DOHH2 (cell line): ENCODE measurements at regions not wholly inside any gene's neighbourhood (a gene's known extent, or its start where the extent isn't known, plus 50 kb on each side); places are given as distances from the start of the nearest gene placed in this dataset.

Source experiments
- H3F3A ChIP-seq: fragments of 200-600 bp; sonication (generic), shearing (Covaris generic); 2 replicates; pipeline ENCODE4 v1.6.0; 2016; ENCODE audit warnings: antibody characterized with exemption, mild to moderate bottlenecking; ENCODE audit not compliant: control insufficient read depth, insufficient read depth
- H3K27ac ChIP-seq: fragments of 200-600 bp; sonication (generic); 2 replicates; pipeline ENCODE4 v1.5.1; 2014; ENCODE audit warnings: low read depth, mild to moderate bottlenecking, low read length, moderate library complexity
- H3K27me3 ChIP-seq: fragments of 200-600 bp; sonication (generic); 2 replicates; pipeline ENCODE4 v1.6.1; 2014; ENCODE audit warnings: mild to moderate bottlenecking, low read length, mixed read lengths; ENCODE audit not compliant: control insufficient read depth
- H3K36me3 ChIP-seq: fragments of 200-600 bp; sonication (generic); 2 replicates; pipeline ENCODE4 v1.6.1; 2014; ENCODE audit warnings: mild to moderate bottlenecking, low read length, moderate library complexity, mixed read lengths; ENCODE audit not compliant: control insufficient read depth
- H3K4me1 ChIP-seq: fragments of 200-600 bp; sonication (generic); 2 replicates; pipeline ENCODE4 v1.6.1; 2014; ENCODE audit warnings: mild to moderate bottlenecking, low read length, mixed read lengths; ENCODE audit not compliant: control insufficient read depth
- H3K4me2 ChIP-seq: fragments of 200-600 bp; sonication (generic); 2 replicates; pipeline ENCODE4 v1.6.0; 2014; ENCODE audit warnings: mild to moderate bottlenecking, low read length, moderate library complexity
- H3K4me3 ChIP-seq: fragments of 200-600 bp; sonication (generic); 2 replicates; pipeline ENCODE4 v1.5.1; 2014; ENCODE audit warnings: mild to moderate bottlenecking, low read length, mixed read lengths
- H3K79me2 ChIP-seq: fragments of 200-600 bp; sonication (generic); 2 replicates; pipeline ENCODE4 v1.6.1; 2014; ENCODE audit warnings: mild to moderate bottlenecking, low read length, mixed read lengths; ENCODE audit not compliant: control insufficient read depth
- H3K9me2 ChIP-seq: fragments of 200-600 bp; sonication (generic); replicated peaks from 2 replicates; pipeline ENCODE4 v1.6.1; 2014; ENCODE audit warnings: mild to moderate bottlenecking, low read length, mixed read lengths; ENCODE audit not compliant: control insufficient read depth
- H3K9me3 ChIP-seq: fragments of 200-600 bp; sonication (generic); 2 replicates; pipeline ENCODE4 v1.6.1; 2014; ENCODE audit warnings: antibody characterized with exemption, low read length, mixed read lengths; ENCODE audit not compliant: control insufficient read depth, insufficient read depth
- H4K20me1 ChIP-seq: fragments of 200-600 bp; sonication (generic); 2 replicates; pipeline ENCODE4 v1.6.0; 2014; ENCODE audit warnings: low read depth, mild to moderate bottlenecking, antibody characterized with exemption, low read length, moderate library complexity; ENCODE audit not compliant: control insufficient read depth, insufficient read depth
- EZH2phosphoT487 ChIP-seq: fragments of 200-600 bp; sonication (generic); IDR thresholded peaks from 2 replicates; pipeline ENCODE4 v1.6.1; 2017; ENCODE audit warnings: borderline replicate concordance, mild to moderate bottlenecking, antibody characterized with exemption, low read length, moderate library complexity, mixed read lengths
- TF ChIP-seq, protein P1 (sequence below): fragments of 200-600 bp; sonication (generic); IDR thresholded peaks from one replicate; pipeline ENCODE4 v1.5.1; 2014; ENCODE audit warnings: antibody characterized with exemption, mild to moderate bottlenecking, low read depth, low read length; ENCODE audit not compliant: poor library complexity, severe bottlenecking

DNA sequence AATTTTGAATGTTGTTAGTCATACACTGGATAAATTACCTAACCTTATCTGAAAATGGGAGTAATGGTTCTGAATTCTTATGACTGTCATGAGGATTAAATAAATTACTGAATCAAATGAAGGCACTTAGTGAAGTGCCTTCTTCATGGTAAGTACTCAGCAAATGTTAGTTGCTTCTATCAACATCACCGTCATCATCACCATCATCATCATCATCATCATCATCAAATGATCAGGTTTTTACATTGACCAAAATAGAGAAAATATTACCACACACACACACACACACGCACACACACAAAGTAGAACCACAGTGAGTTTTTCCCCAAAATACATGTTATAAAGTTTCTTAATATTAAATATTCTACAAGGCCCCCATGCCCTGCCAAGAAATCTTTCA, 368.3 kb upstream of the FGF13 start:
- Histone ChIP-seq H3K4me2 (no peak overlapping the region), H3F3A (no peaks in the 10 kb centered on the region), H3K79me2 (no peaks in the 10 kb centered on the region), H3K9me2 (no peaks in the 10 kb centered on the region), H3K27ac (no peak overlapping the region), H3K9me3 (no peaks in the 10 kb centered on the region), H3K36me3 (no peaks in the 10 kb centered on the region), H3K4me1 (no peaks in the 10 kb centered on the region), H3K27me3 (no peaks in the 10 kb centered on the region), H4K20me1 (no peaks in the 10 kb centered on the region), H3K4me3 (no peak overlapping the region)
- TF ChIP-seq, protein P1, sequence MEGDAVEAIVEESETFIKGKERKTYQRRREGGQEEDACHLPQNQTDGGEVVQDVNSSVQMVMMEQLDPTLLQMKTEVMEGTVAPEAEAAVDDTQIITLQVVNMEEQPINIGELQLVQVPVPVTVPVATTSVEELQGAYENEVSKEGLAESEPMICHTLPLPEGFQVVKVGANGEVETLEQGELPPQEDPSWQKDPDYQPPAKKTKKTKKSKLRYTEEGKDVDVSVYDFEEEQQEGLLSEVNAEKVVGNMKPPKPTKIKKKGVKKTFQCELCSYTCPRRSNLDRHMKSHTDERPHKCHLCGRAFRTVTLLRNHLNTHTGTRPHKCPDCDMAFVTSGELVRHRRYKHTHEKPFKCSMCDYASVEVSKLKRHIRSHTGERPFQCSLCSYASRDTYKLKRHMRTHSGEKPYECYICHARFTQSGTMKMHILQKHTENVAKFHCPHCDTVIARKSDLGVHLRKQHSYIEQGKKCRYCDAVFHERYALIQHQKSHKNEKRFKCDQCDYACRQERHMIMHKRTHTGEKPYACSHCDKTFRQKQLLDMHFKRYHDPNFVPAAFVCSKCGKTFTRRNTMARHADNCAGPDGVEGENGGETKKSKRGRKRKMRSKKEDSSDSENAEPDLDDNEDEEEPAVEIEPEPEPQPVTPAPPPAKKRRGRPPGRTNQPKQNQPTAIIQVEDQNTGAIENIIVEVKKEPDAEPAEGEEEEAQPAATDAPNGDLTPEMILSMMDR: no peak
- TF ChIP-seq EZH2phosphoT487: no peak

DNA sequence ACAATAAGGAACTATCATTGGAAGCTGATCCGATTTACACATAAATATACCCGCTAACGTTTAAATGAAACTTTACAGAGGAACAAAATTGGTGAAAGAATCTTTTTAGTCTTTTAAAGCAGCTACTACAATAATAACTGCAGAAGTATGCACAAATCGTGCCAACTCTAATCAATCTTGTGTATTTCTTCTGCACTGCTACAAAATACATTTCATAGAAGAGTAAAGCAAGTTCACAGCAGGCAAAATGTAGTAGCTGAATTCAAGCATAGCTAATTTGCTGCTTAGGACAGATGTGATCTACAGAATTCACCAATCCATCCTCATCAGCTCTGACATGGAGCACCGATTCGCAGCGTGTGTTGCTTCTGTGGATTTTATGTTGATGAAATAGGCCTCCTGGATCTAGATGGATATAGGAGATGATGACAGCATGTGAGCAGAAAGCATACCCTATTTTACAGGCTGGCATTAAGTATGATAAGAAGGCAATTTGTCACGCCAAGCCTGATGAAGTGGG, 367.3 kb upstream of the FGF13 start:
- no peaks in the 10 kb centered on the region for H4K20me1 ChIP-seq
- H3K4me3 ChIP-seq: no peak overlapping the region
- H3F3A ChIP-seq: no peaks in the 10 kb centered on the region
- no peaks in the 10 kb centered on the region for H3K27me3 ChIP-seq
- H3K9me3 ChIP-seq: no peaks in the 10 kb centered on the region
- no peaks in the 10 kb centered on the region for H3K4me1 ChIP-seq
- no peaks in the 10 kb centered on the region for H3K9me2 ChIP-seq
- no peaks in the 10 kb centered on the region for H3K36me3 ChIP-seq
- TF ChIP-seq, protein P1: no peak
- TF ChIP-seq EZH2phosphoT487: no peak
- H3K79me2 ChIP-seq: no peaks in the 10 kb centered on the region
- H3K4me2 ChIP-seq: no peak overlapping the region
- H3K27ac ChIP-seq: no peak overlapping the region

DNA sequence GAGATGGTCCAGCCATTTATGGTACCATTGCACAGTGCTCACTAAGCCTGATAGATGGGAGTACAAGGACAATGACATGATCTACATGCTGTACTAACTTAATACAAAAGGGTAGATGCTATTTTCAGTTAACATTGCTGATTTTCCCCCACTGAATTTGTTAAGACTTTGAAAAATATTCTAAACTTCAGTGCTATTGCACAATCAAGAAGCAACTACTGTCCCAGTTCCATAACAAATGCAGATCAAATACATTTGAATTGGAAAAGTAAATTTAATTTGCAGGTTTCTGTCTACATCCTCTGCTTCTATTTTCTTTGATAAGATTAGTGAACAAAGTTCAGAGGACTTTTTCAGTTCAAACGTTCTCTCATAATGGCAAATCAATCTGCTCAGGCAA, 366.8 kb upstream of the FGF13 start:
- Histone ChIP-seq H3K27ac (no peak overlapping the region), H4K20me1 (no peaks in the 10 kb centered on the region), H3K4me1 (no peaks in the 10 kb centered on the region), H3F3A (no peaks in the 10 kb centered on the region), H3K4me3 (no peak overlapping the region), H3K9me3 (no peaks in the 10 kb centered on the region), H3K9me2 (no peaks in the 10 kb centered on the region), H3K79me2 (no peaks in the 10 kb centered on the region), H3K27me3 (no peaks in the 10 kb centered on the region), H3K36me3 (no peaks in the 10 kb centered on the region), H3K4me2 (no peak overlapping the region)
- TF ChIP-seq EZH2phosphoT487: no peak
- TF ChIP-seq, protein P1: no peak
